IMR-90 (cell line): ENCODE measurements at regions not wholly inside any gene's neighbourhood (a gene's known extent, or its start where the extent isn't known, plus 50 kb on each side); places are given as distances from the start of the nearest gene placed in this dataset.

Experiments
- ATAC-seq: fragments of 200-7000 bp; cut with Tn5 transposase; 2 replicates; pipeline ENCODE4 v1.9.1; 2020; ENCODE audit warnings: low read depth, mild to moderate bottlenecking, moderate library complexity
- BruUV-seq: library from RNA; stranded (reverse); fragments of 400-500 nt; replicated peaks from 2 replicates; lab custom pipeline; 2021; lab: Mats Ljungman, UMichigan
- CTCF ChIA-PET: fragments of 300-600 bp; formaldehyde crosslinking; extraction: SDS; loops from one replicate; lab custom pipeline; 2021; ENCODE audit warnings: antibody characterized with exemption; lab: Yijun Ruan, JAX
- POLR2A ChIA-PET: fragments of 300-600 bp; sonication (Branson Sonifier 250); formaldehyde crosslinking; loops from one replicate; lab custom pipeline; 2022; ENCODE audit warnings: antibody characterized with exemption; ENCODE audit not compliant: unreplicated experiment; lab: Charles Lee
- DNase-seq: peaks from one replicate; pipeline ENCODE4 v3.0.0; 2013
- H2AFZ ChIP-seq: replicated peaks from 2 replicates; pipeline ENCODE3; 2013; ENCODE audit warnings: low read length, mild to moderate bottlenecking; ENCODE audit not compliant: poor library complexity
- H2AK5ac ChIP-seq: 2 replicates; pipeline ENCODE4 v1.6.1; 2013; ENCODE audit warnings: low read depth, low read length, inconsistent platforms
- H2AK9ac ChIP-seq: replicated peaks from 2 replicates; pipeline ENCODE3; 2013; ENCODE audit warnings: mild to moderate bottlenecking, low read depth, low read length, moderate library complexity; ENCODE audit not compliant: poor library complexity
- H2BK120ac ChIP-seq: 2 replicates; pipeline ENCODE4 v1.6.1; 2013; ENCODE audit warnings: low read depth, low read length, inconsistent platforms
- H2BK15ac ChIP-seq: 3 replicates; pipeline ENCODE4 v1.6.1; 2013; ENCODE audit warnings: low read depth, low read length, inconsistent platforms
- H2BK20ac ChIP-seq: 2 replicates; pipeline ENCODE4 v1.6.1; 2013; ENCODE audit warnings: low read depth, mild to moderate bottlenecking, inconsistent platforms, low read length, moderate library complexity
- H2BK5ac ChIP-seq: 2 replicates; pipeline ENCODE4 v1.6.1; 2013; ENCODE audit warnings: mild to moderate bottlenecking, low read depth, low read length, inconsistent platforms; ENCODE audit not compliant: poor library complexity, severe bottlenecking
- H3K14ac ChIP-seq: replicated peaks from 2 replicates; pipeline ENCODE4 v1.6.1; 2013; ENCODE audit warnings: low read depth, low read length, inconsistent platforms
- H3K18ac ChIP-seq: 2 replicates; pipeline ENCODE4 v1.6.1; 2013; ENCODE audit warnings: low read depth, low read length, control low read depth
- H3K23ac ChIP-seq: 2 replicates; pipeline ENCODE4 v1.6.1; 2013; ENCODE audit warnings: low read depth, low read length, inconsistent platforms
- H3K27ac ChIP-seq: 2 replicates; pipeline ENCODE4 v1.5.1; 2013; ENCODE audit warnings: mild to moderate bottlenecking, control low read depth, low read length; ENCODE audit not compliant: insufficient read depth
- H3K27me3 ChIP-seq: 2 replicates; pipeline ENCODE4 v1.6.1; 2013; ENCODE audit warnings: low read length; ENCODE audit not compliant: control insufficient read depth, insufficient read depth
- H3K36me3 ChIP-seq: 2 replicates; pipeline ENCODE4 v1.6.1; 2013; ENCODE audit warnings: low read length, mixed read lengths; ENCODE audit not compliant: control insufficient read depth, insufficient read depth
- H3K4ac ChIP-seq: 2 replicates; pipeline ENCODE4 v1.6.1; 2013; ENCODE audit warnings: low read depth, low read length, inconsistent platforms
- H3K4me1 ChIP-seq: 2 replicates; pipeline ENCODE4 v1.6.1; 2013; ENCODE audit warnings: low read length, mixed read lengths; ENCODE audit not compliant: control insufficient read depth, insufficient read depth
- H3K4me2 ChIP-seq: 2 replicates; pipeline ENCODE4 v1.6.1; 2013; ENCODE audit warnings: low read depth, mild to moderate bottlenecking, control low read depth, low read length, moderate library complexity
- H3K4me3 ChIP-seq: 2 replicates; pipeline ENCODE4 v1.5.1; 2013; ENCODE audit warnings: low read depth, mild to moderate bottlenecking, control low read depth, low read length, moderate library complexity; ENCODE audit not compliant: insufficient read depth
- H3K56ac ChIP-seq: 2 replicates; pipeline ENCODE4 v1.6.1; 2013; ENCODE audit warnings: low read length, inconsistent platforms; ENCODE audit not compliant: insufficient read depth; ENCODE audit errors: extremely low read depth
- H3K79me1 ChIP-seq, 2 experiments: 2 replicates each; pipeline ENCODE4 v1.6.1; 2013; ENCODE audit warnings: low read length in 2 of 2, inconsistent platforms in 1 of 2, low read depth in 1 of 2
- H3K9ac ChIP-seq: 2 replicates; pipeline ENCODE4 v1.6.1; 2013; ENCODE audit warnings: low read depth, low read length, control low read depth
- H3K9me1 ChIP-seq: 2 replicates; pipeline ENCODE4 v1.6.1; 2013; ENCODE audit warnings: low read length, inconsistent platforms; ENCODE audit not compliant: insufficient read depth
- H3K9me3 ChIP-seq: 2 replicates; pipeline ENCODE4 v1.6.1; 2013; ENCODE audit warnings: low read length; ENCODE audit not compliant: control insufficient read depth, insufficient read depth
- H4K20me1 ChIP-seq: 2 replicates; pipeline ENCODE4 v1.6.1; 2013; ENCODE audit warnings: low read length, inconsistent platforms; ENCODE audit not compliant: insufficient read depth
- H4K5ac ChIP-seq: 2 replicates; pipeline ENCODE4 v1.6.1; 2013; ENCODE audit warnings: mild to moderate bottlenecking, low read depth, low read length, control low read depth
- H4K8ac ChIP-seq, 2 experiments: 2 replicates each; pipeline ENCODE4 v1.6.1; 2013; ENCODE audit warnings: low read depth in 2 of 2, low read length in 2 of 2, control low read depth in 1 of 2, inconsistent platforms in 1 of 2
- H4K91ac ChIP-seq: 2 replicates; pipeline ENCODE4 v1.6.1; 2013; ENCODE audit warnings: low read depth, low read length, inconsistent platforms; ENCODE audit not compliant: insufficient read depth
- BHLHE40 ChIP-seq: fragments of 150-350 bp; IDR thresholded peaks from 2 replicates; pipeline ENCODE4 v1.6.1; 2016; ENCODE audit warnings: mild to moderate bottlenecking, low read depth, low read length
- CEBPB ChIP-seq: IDR thresholded peaks from 2 replicates; pipeline ENCODE4 v1.6.1; 2012; ENCODE audit warnings: low read depth, low read length, improper control_type of control experiment
- CHD1 ChIP-seq: IDR thresholded peaks from 2 replicates; pipeline ENCODE4 v1.6.1; 2012; ENCODE audit warnings: low read depth, low read length, improper control_type of control experiment
- CTCF ChIP-seq: conservative IDR thresholded peaks from 2 replicates; pipeline ENCODE4 v1.5.1; 2012; ENCODE audit warnings: mild to moderate bottlenecking, low read depth, low read length, improper control_type of control experiment
- ELK1 ChIP-seq: fragments of 150-350 bp; IDR thresholded peaks from 2 replicates; pipeline ENCODE4 v1.6.1; 2016; ENCODE audit warnings: low read depth, mild to moderate bottlenecking, low read length, moderate library complexity, borderline replicate concordance
- FOS ChIP-seq: fragments of 150-350 bp; IDR thresholded peaks from 2 replicates; pipeline ENCODE4 v1.6.1; 2016; ENCODE audit warnings: low read depth, low read length
- MAFK ChIP-seq: IDR thresholded peaks from 2 replicates; pipeline ENCODE4 v1.6.1; 2012; ENCODE audit warnings: low read depth, low read length, improper control_type of control experiment
- MAZ ChIP-seq: IDR thresholded peaks from 2 replicates; pipeline ENCODE4 v1.6.1; 2012; ENCODE audit warnings: low read depth, mild to moderate bottlenecking, low read length, improper control_type of control experiment, moderate library complexity, borderline replicate concordance
- MXI1 ChIP-seq: IDR thresholded peaks from 2 replicates; pipeline ENCODE4 v1.6.1; 2012; ENCODE audit warnings: low read depth, mild to moderate bottlenecking, low read length, moderate library complexity, borderline replicate concordance
- NFE2L2 ChIP-seq: fragments of 150-350 bp; IDR thresholded peaks from 2 replicates; pipeline ENCODE4 v1.6.1; 2016; ENCODE audit warnings: low read depth, mild to moderate bottlenecking, low read length
- POLR2A ChIP-seq: IDR thresholded peaks from 2 replicates; pipeline ENCODE4 v1.6.1; 2012; ENCODE audit warnings: mild to moderate bottlenecking, low read depth, low read length
- RAD21 ChIP-seq: IDR thresholded peaks from 2 replicates; pipeline ENCODE4 v1.6.1; 2012; ENCODE audit warnings: low read length, improper control_type of control experiment
- RCOR1 ChIP-seq: IDR thresholded peaks from 2 replicates; pipeline ENCODE4 v1.6.1; 2012; ENCODE audit warnings: mild to moderate bottlenecking, low read length, improper control_type of control experiment; ENCODE audit not compliant: insufficient replicate concordance
- RFX5 ChIP-seq: IDR thresholded peaks from 2 replicates; pipeline ENCODE4 v1.8.0; 2012; ENCODE audit warnings: low read depth, mild to moderate bottlenecking, low read length, moderate library complexity
- SMC3 ChIP-seq: fragments of 150-350 bp; IDR thresholded peaks from 2 replicates; pipeline ENCODE4 v1.6.1; 2016; ENCODE audit warnings: low read depth, mild to moderate bottlenecking, antibody characterized with exemption, low read length, moderate library complexity
- USF2 ChIP-seq: fragments of 150-350 bp; IDR thresholded peaks from 2 replicates; pipeline ENCODE4 v1.6.1; 2017; ENCODE audit warnings: mild to moderate bottlenecking, antibody characterized with exemption, low read length, low read depth
- WGBS, 2 experiments: methylation state at CpG; one replicate each; pipeline versions ENCODE4 v1.1.5 to v1.1.7; 2013; ENCODE audit warnings: missing lambda C conversion rate in 2 of 2; ENCODE audit not compliant: insufficient read length in 1 of 2; ENCODE audit errors: extremely low coverage in 2 of 2; 5-methylcytosine and 5-hydroxymethylcytosine counted together
- dilution Hi-C: fragments of 300-500 bp; cut with HindIII; formaldehyde crosslinking; loops from one replicate; pipeline ENCODE4 v1.14.3; 2018; ENCODE audit warnings: low sequenced_read_pairs; ENCODE audit not compliant: unreplicated experiment
- in situ Hi-C: fragments of 300-500 bp; cut with MboI; formaldehyde crosslinking; loops from 3 replicates; pipeline ENCODE4 v1.14.3; 2019; ENCODE audit warnings: low sequenced_read_pairs, inconsistent platforms, mixed read lengths
- intact Hi-C: fragments of 100-400 bp; cut with micrococcal nuclease; formaldehyde crosslinking; loops from 2 replicates; pipeline ENCODE4 v1.10.0; 2022

- H4K5ac ChIP-seq = no peak overlapping the region
- POLR2A ChIA-PET = no interaction called here
These were observed 85.9 kb upstream of the ZPLD1 start for GRCh38 chr3:102348904-102349303.

More at GRCh38 chr3:102348904-102349303, 85.9 kb upstream of the ZPLD1 start:
- H4K91ac ChIP-seq = no peak overlapping the region
- H2AK9ac ChIP-seq = no peak overlapping the region
- intact Hi-C loops (no loop called here), in situ Hi-C loops (no loop called here), dilution Hi-C loops (no loop called here)
- H2AFZ ChIP-seq = no peak overlapping the region
- no peak overlapping the region for H2BK5ac ChIP-seq
- H3K4me2 ChIP-seq = no peak overlapping the region
- H3K9me3 ChIP-seq = no peaks in the 10 kb centered on the region
- H3K79me1 ChIP-seq = no peaks in the 10 kb centered on the region
- no peak overlapping the region for H3K9ac ChIP-seq
- TF ChIP-seq FOS (no peak), ELK1 (no peak), CTCF (no peak), POLR2A (no peak), CHD1 (no peak), RFX5 (no peak), RAD21 (no peak), CEBPB (no peak), BHLHE40 (no peak), RCOR1 (no peak), NFE2L2 (no peak), MAFK (no peak), MAZ (no peak), SMC3 (no peak), USF2 (no peak), MXI1 (no peak)
- no peak for ATAC-seq
- no peak overlapping the region for H3K14ac ChIP-seq
- no peaks in the 10 kb centered on the region for H3K36me3 ChIP-seq
- H2AK5ac ChIP-seq = no peak overlapping the region
- H3K27me3 ChIP-seq = no peaks in the 10 kb centered on the region
- no peak overlapping the region for H3K18ac ChIP-seq
- H2BK120ac ChIP-seq = no peak overlapping the region
- no CpG with 5 or more reads among the region's 2 CpGs for WGBS, 2 experiments
- no peak overlapping the region for H3K23ac ChIP-seq
- H3K9me1 ChIP-seq = no peaks in the 10 kb centered on the region
- H3K4ac ChIP-seq = no peak overlapping the region
- H3K27ac ChIP-seq = no peak overlapping the region
- CTCF ChIA-PET = no interaction called here
- no TSS peak for BruUV-seq
- no peak overlapping the region for H2BK15ac ChIP-seq
- no peak overlapping the region for H4K8ac ChIP-seq
- DNase-seq = no peak
- H3K4me1 ChIP-seq = no peaks in the 10 kb centered on the region
- H3K56ac ChIP-seq = no peak overlapping the region
- no peak overlapping the region for H2BK20ac ChIP-seq
- H3K4me3 ChIP-seq = no peak overlapping the region
- H4K20me1 ChIP-seq = no peaks in the 10 kb centered on the region
